IMR-90 (cell line): ENCODE measurements at regions not wholly inside any gene's neighbourhood (a gene's known extent, or its start where the extent isn't known, plus 50 kb on each side); places are given as distances from the start of the nearest gene placed in this dataset.

ENCODE experiments used
- ATAC-seq: fragments of 200-7000 bp; cut with Tn5 transposase; 2 replicates; pipeline ENCODE4 v1.9.1; 2020; ENCODE audit warnings: low read depth, mild to moderate bottlenecking, moderate library complexity
- BruUV-seq: library from RNA; stranded (reverse); fragments of 400-500 nt; replicated peaks from 2 replicates; lab custom pipeline; 2021; lab: Mats Ljungman, UMichigan
- CTCF ChIA-PET: fragments of 300-600 bp; formaldehyde crosslinking; extraction: SDS; loops from one replicate; lab custom pipeline; 2021; ENCODE audit warnings: antibody characterized with exemption; lab: Yijun Ruan, JAX
- POLR2A ChIA-PET: fragments of 300-600 bp; sonication (Branson Sonifier 250); formaldehyde crosslinking; loops from one replicate; lab custom pipeline; 2022; ENCODE audit warnings: antibody characterized with exemption; ENCODE audit not compliant: unreplicated experiment; lab: Charles Lee
- DNase-seq: peaks from one replicate; pipeline ENCODE4 v3.0.0; 2013
- H2AFZ ChIP-seq: replicated peaks from 2 replicates; pipeline ENCODE3; 2013; ENCODE audit warnings: low read length, mild to moderate bottlenecking; ENCODE audit not compliant: poor library complexity
- H2AK5ac ChIP-seq: 2 replicates; pipeline ENCODE4 v1.6.1; 2013; ENCODE audit warnings: low read depth, low read length, inconsistent platforms
- H2AK9ac ChIP-seq: replicated peaks from 2 replicates; pipeline ENCODE3; 2013; ENCODE audit warnings: mild to moderate bottlenecking, low read depth, low read length, moderate library complexity; ENCODE audit not compliant: poor library complexity
- H2BK120ac ChIP-seq: 2 replicates; pipeline ENCODE4 v1.6.1; 2013; ENCODE audit warnings: low read depth, low read length, inconsistent platforms
- H2BK15ac ChIP-seq: 3 replicates; pipeline ENCODE4 v1.6.1; 2013; ENCODE audit warnings: low read depth, low read length, inconsistent platforms
- H2BK20ac ChIP-seq: 2 replicates; pipeline ENCODE4 v1.6.1; 2013; ENCODE audit warnings: low read depth, mild to moderate bottlenecking, inconsistent platforms, low read length, moderate library complexity
- H2BK5ac ChIP-seq: 2 replicates; pipeline ENCODE4 v1.6.1; 2013; ENCODE audit warnings: mild to moderate bottlenecking, low read depth, low read length, inconsistent platforms; ENCODE audit not compliant: poor library complexity, severe bottlenecking
- H3K14ac ChIP-seq: replicated peaks from 2 replicates; pipeline ENCODE4 v1.6.1; 2013; ENCODE audit warnings: low read depth, low read length, inconsistent platforms
- H3K18ac ChIP-seq: 2 replicates; pipeline ENCODE4 v1.6.1; 2013; ENCODE audit warnings: low read depth, low read length, control low read depth
- H3K23ac ChIP-seq: 2 replicates; pipeline ENCODE4 v1.6.1; 2013; ENCODE audit warnings: low read depth, low read length, inconsistent platforms
- H3K27ac ChIP-seq: 2 replicates; pipeline ENCODE4 v1.5.1; 2013; ENCODE audit warnings: mild to moderate bottlenecking, control low read depth, low read length; ENCODE audit not compliant: insufficient read depth
- H3K27me3 ChIP-seq: 2 replicates; pipeline ENCODE4 v1.6.1; 2013; ENCODE audit warnings: low read length; ENCODE audit not compliant: control insufficient read depth, insufficient read depth
- H3K36me3 ChIP-seq: 2 replicates; pipeline ENCODE4 v1.6.1; 2013; ENCODE audit warnings: low read length, mixed read lengths; ENCODE audit not compliant: control insufficient read depth, insufficient read depth
- H3K4ac ChIP-seq: 2 replicates; pipeline ENCODE4 v1.6.1; 2013; ENCODE audit warnings: low read depth, low read length, inconsistent platforms
- H3K4me1 ChIP-seq: 2 replicates; pipeline ENCODE4 v1.6.1; 2013; ENCODE audit warnings: low read length, mixed read lengths; ENCODE audit not compliant: control insufficient read depth, insufficient read depth
- H3K4me2 ChIP-seq: 2 replicates; pipeline ENCODE4 v1.6.1; 2013; ENCODE audit warnings: low read depth, mild to moderate bottlenecking, control low read depth, low read length, moderate library complexity
- H3K4me3 ChIP-seq: 2 replicates; pipeline ENCODE4 v1.5.1; 2013; ENCODE audit warnings: low read depth, mild to moderate bottlenecking, control low read depth, low read length, moderate library complexity; ENCODE audit not compliant: insufficient read depth
- H3K56ac ChIP-seq: 2 replicates; pipeline ENCODE4 v1.6.1; 2013; ENCODE audit warnings: low read length, inconsistent platforms; ENCODE audit not compliant: insufficient read depth; ENCODE audit errors: extremely low read depth
- H3K79me1 ChIP-seq, 2 experiments: 2 replicates each; pipeline ENCODE4 v1.6.1; 2013; ENCODE audit warnings: low read length in 2 of 2, inconsistent platforms in 1 of 2, low read depth in 1 of 2
- H3K9ac ChIP-seq: 2 replicates; pipeline ENCODE4 v1.6.1; 2013; ENCODE audit warnings: low read depth, low read length, control low read depth
- H3K9me1 ChIP-seq: 2 replicates; pipeline ENCODE4 v1.6.1; 2013; ENCODE audit warnings: low read length, inconsistent platforms; ENCODE audit not compliant: insufficient read depth
- H3K9me3 ChIP-seq: 2 replicates; pipeline ENCODE4 v1.6.1; 2013; ENCODE audit warnings: low read length; ENCODE audit not compliant: control insufficient read depth, insufficient read depth
- H4K20me1 ChIP-seq: 2 replicates; pipeline ENCODE4 v1.6.1; 2013; ENCODE audit warnings: low read length, inconsistent platforms; ENCODE audit not compliant: insufficient read depth
- H4K5ac ChIP-seq: 2 replicates; pipeline ENCODE4 v1.6.1; 2013; ENCODE audit warnings: mild to moderate bottlenecking, low read depth, low read length, control low read depth
- H4K8ac ChIP-seq, 2 experiments: 2 replicates each; pipeline ENCODE4 v1.6.1; 2013; ENCODE audit warnings: low read depth in 2 of 2, low read length in 2 of 2, control low read depth in 1 of 2, inconsistent platforms in 1 of 2
- H4K91ac ChIP-seq: 2 replicates; pipeline ENCODE4 v1.6.1; 2013; ENCODE audit warnings: low read depth, low read length, inconsistent platforms; ENCODE audit not compliant: insufficient read depth
- CEBPB ChIP-seq: IDR thresholded peaks from 2 replicates; pipeline ENCODE4 v1.6.1; 2012; ENCODE audit warnings: low read depth, low read length, improper control_type of control experiment
- CHD1 ChIP-seq: IDR thresholded peaks from 2 replicates; pipeline ENCODE4 v1.6.1; 2012; ENCODE audit warnings: low read depth, low read length, improper control_type of control experiment
- CTCF ChIP-seq: conservative IDR thresholded peaks from 2 replicates; pipeline ENCODE4 v1.5.1; 2012; ENCODE audit warnings: mild to moderate bottlenecking, low read depth, low read length, improper control_type of control experiment
- ELK1 ChIP-seq: fragments of 150-350 bp; IDR thresholded peaks from 2 replicates; pipeline ENCODE4 v1.6.1; 2016; ENCODE audit warnings: low read depth, mild to moderate bottlenecking, low read length, moderate library complexity, borderline replicate concordance
- FOS ChIP-seq: fragments of 150-350 bp; IDR thresholded peaks from 2 replicates; pipeline ENCODE4 v1.6.1; 2016; ENCODE audit warnings: low read depth, low read length
- MAFK ChIP-seq: IDR thresholded peaks from 2 replicates; pipeline ENCODE4 v1.6.1; 2012; ENCODE audit warnings: low read depth, low read length, improper control_type of control experiment
- MAZ ChIP-seq: IDR thresholded peaks from 2 replicates; pipeline ENCODE4 v1.6.1; 2012; ENCODE audit warnings: low read depth, mild to moderate bottlenecking, low read length, improper control_type of control experiment, moderate library complexity, borderline replicate concordance
- MXI1 ChIP-seq: IDR thresholded peaks from 2 replicates; pipeline ENCODE4 v1.6.1; 2012; ENCODE audit warnings: low read depth, mild to moderate bottlenecking, low read length, moderate library complexity, borderline replicate concordance
- POLR2A ChIP-seq: IDR thresholded peaks from 2 replicates; pipeline ENCODE4 v1.6.1; 2012; ENCODE audit warnings: mild to moderate bottlenecking, low read depth, low read length
- RAD21 ChIP-seq: IDR thresholded peaks from 2 replicates; pipeline ENCODE4 v1.6.1; 2012; ENCODE audit warnings: low read length, improper control_type of control experiment
- RCOR1 ChIP-seq: IDR thresholded peaks from 2 replicates; pipeline ENCODE4 v1.6.1; 2012; ENCODE audit warnings: mild to moderate bottlenecking, low read length, improper control_type of control experiment; ENCODE audit not compliant: insufficient replicate concordance
- RFX5 ChIP-seq: IDR thresholded peaks from 2 replicates; pipeline ENCODE4 v1.8.0; 2012; ENCODE audit warnings: low read depth, mild to moderate bottlenecking, low read length, moderate library complexity
- SMC3 ChIP-seq: fragments of 150-350 bp; IDR thresholded peaks from 2 replicates; pipeline ENCODE4 v1.6.1; 2016; ENCODE audit warnings: low read depth, mild to moderate bottlenecking, antibody characterized with exemption, low read length, moderate library complexity
- USF2 ChIP-seq: fragments of 150-350 bp; IDR thresholded peaks from 2 replicates; pipeline ENCODE4 v1.6.1; 2017; ENCODE audit warnings: mild to moderate bottlenecking, antibody characterized with exemption, low read length, low read depth
- WGBS, 2 experiments: methylation state at CpG; one replicate each; pipeline versions ENCODE4 v1.1.5 to v1.1.7; 2013; ENCODE audit warnings: missing lambda C conversion rate in 2 of 2; ENCODE audit not compliant: insufficient read length in 1 of 2; ENCODE audit errors: extremely low coverage in 2 of 2; 5-methylcytosine and 5-hydroxymethylcytosine counted together
- dilution Hi-C: fragments of 300-500 bp; cut with HindIII; formaldehyde crosslinking; loops from one replicate; pipeline ENCODE4 v1.14.3; 2018; ENCODE audit warnings: low sequenced_read_pairs; ENCODE audit not compliant: unreplicated experiment
- in situ Hi-C: fragments of 300-500 bp; cut with MboI; formaldehyde crosslinking; loops from 3 replicates; pipeline ENCODE4 v1.14.3; 2019; ENCODE audit warnings: low sequenced_read_pairs, inconsistent platforms, mixed read lengths
- intact Hi-C: fragments of 100-400 bp; cut with micrococcal nuclease; formaldehyde crosslinking; loops from 2 replicates; pipeline ENCODE4 v1.10.0; 2022

- Histone ChIP-seq H2AK9ac (no peak overlapping the region), H2AK5ac (no peak overlapping the region), H3K4me3 (no peak overlapping the region), H3K4ac (no peak overlapping the region), H3K9me1 (peaks cover 5% of the 10 kb centered on the region), H4K91ac (no peak overlapping the region), H4K20me1 (no peaks in the 10 kb centered on the region), H4K8ac (no peak overlapping the region), H2AFZ (no peak overlapping the region), H3K56ac (no peak overlapping the region), H3K18ac (no peak overlapping the region), H4K5ac (no peak overlapping the region), H3K36me3 (no peaks in the 10 kb centered on the region), H3K79me1 (no peaks in the 10 kb centered on the region), H2BK15ac (no peak overlapping the region), H3K27ac (no peak overlapping the region), H3K4me1 (no peaks in the 10 kb centered on the region), H2BK120ac (peak overlapping the region; percentile 8; the same call in 1 of the 2 replicates), H3K23ac (no peak overlapping the region), H3K9me3 (no peaks in the 10 kb centered on the region), H3K27me3 (no peaks in the 10 kb centered on the region), H3K4me2 (no peak overlapping the region), H2BK5ac (no peak overlapping the region), H2BK20ac (no peak overlapping the region), H3K14ac (no peak overlapping the region), H3K9ac (no peak overlapping the region)
- ChIA-PET POLR2A (no interaction called here), CTCF (interaction anchor here (1.7 kb wide), 1 partner anchor 65 kb away, joined by 3 read pairs; no protein-coding TSS in a partner anchor)
- intact Hi-C loops, result no loop called here
- in situ Hi-C loops, result no loop called here
- WGBS, 2 experiments, result no CpG with 5 or more reads among the region's 3 CpGs
- ATAC-seq (no peak), DNase-seq (no peak)
- TF ChIP-seq CTCF (no peak), CHD1 (no peak), RCOR1 (no peak), POLR2A (no peak), MAFK (no peak), ELK1 (no peak), MXI1 (no peak), RAD21 (no peak), FOS (no peak), USF2 (no peak), SMC3 (no peak), MAZ (no peak), CEBPB (no peak), RFX5 (no peak)
- no TSS peak for BruUV-seq
- dilution Hi-C loops, result no loop called here
These were observed 134.6 kb upstream of the ADRA1B start for GRCh38 chr5:159781626-159782157.
